B cell (primary cell): ENCODE measurements at regions not wholly inside any gene's neighbourhood (a gene's known extent, or its start where the extent isn't known, plus 50 kb on each side); places are given as distances from the start of the nearest gene placed in this dataset.

Source experiments
- CTCF ChIP-seq: fragments of 200-600 bp; IDR thresholded peaks from one replicate; pipeline ENCODE4 v1.8.0; 2022; ENCODE audit warnings: antibody characterized with exemption, mild to moderate bottlenecking
- EZH2 ChIP-seq: IDR thresholded peaks from 2 replicates; pipeline ENCODE4 v1.6.1; 2012; ENCODE audit warnings: borderline replicate concordance, low read depth, mild to moderate bottlenecking, moderate library complexity, low read length; ENCODE audit not compliant: insufficient read depth, poor library complexity, severe bottlenecking

GRCh38 chr3:25895443-25895842, 105.6 kb downstream of the OXSM start:
- TF ChIP-seq CTCF (no peak), EZH2 (no peak)
